OCI-LY7 (cell line): ENCODE measurements at regions not wholly inside any gene's neighbourhood (a gene's known extent, or its start where the extent isn't known, plus 50 kb on each side); places are given as distances from the start of the nearest gene placed in this dataset.

Source experiments
- BruUV-seq: library from RNA; stranded (reverse); fragments of 400-500 nt; replicated peaks from 2 replicates; lab custom pipeline; 2021; lab: Mats Ljungman, UMichigan
- CTCF ChIA-PET: fragments of 300-600 bp; sonication (Branson Sonifier 250); formaldehyde crosslinking; loops from one replicate; lab custom pipeline; 2022; ENCODE audit warnings: antibody characterized with exemption; ENCODE audit not compliant: unreplicated experiment; lab: Charles Lee
- POLR2A ChIA-PET: fragments of 300-600 bp; sonication (Branson Sonifier 250); formaldehyde crosslinking; loops from one replicate; lab custom pipeline; 2022; ENCODE audit warnings: antibody characterized with exemption; lab: Charles Lee
- DNase-seq: peaks from one replicate; pipeline ENCODE4 v3.0.0-alpha.2; 2015; ENCODE audit warnings: low spot score
- H2AFZ ChIP-seq: fragments of 200-600 bp; sonication (generic), shearing (Covaris generic); 2 replicates; pipeline ENCODE4 v1.6.1; 2014; ENCODE audit warnings: mild to moderate bottlenecking, antibody characterized with exemption, low read length, moderate library complexity
- H3K27ac ChIP-seq: fragments of 200-600 bp; sonication (generic); 2 replicates; pipeline ENCODE4 v1.5.1; 2014; ENCODE audit warnings: mixed run types, low read depth, mild to moderate bottlenecking, moderate library complexity, low read length, inconsistent platforms; ENCODE audit not compliant: poor library complexity, severe bottlenecking
- H3K36me3 ChIP-seq: fragments of 200-600 bp; sonication (generic); 2 replicates; pipeline ENCODE4 v1.6.1; 2014; ENCODE audit warnings: mild to moderate bottlenecking, antibody characterized with exemption, low read length, moderate library complexity, mixed read lengths; ENCODE audit not compliant: insufficient read depth
- H3K4me1 ChIP-seq: fragments of 200-600 bp; sonication (generic); 2 replicates; pipeline ENCODE4 v1.5.1; 2014; ENCODE audit warnings: mild to moderate bottlenecking, low read length; ENCODE audit not compliant: insufficient read depth, poor library complexity, severe bottlenecking
- H3K4me2 ChIP-seq: fragments of 200-600 bp; sonication (generic); 2 replicates; pipeline ENCODE4 v1.6.1; 2014; ENCODE audit warnings: mild to moderate bottlenecking, low read length
- H3K4me3 ChIP-seq: fragments of 200-600 bp; sonication (generic); 2 replicates; pipeline ENCODE4 v1.5.1; 2014; ENCODE audit warnings: mild to moderate bottlenecking, low read depth, low read length; ENCODE audit not compliant: poor library complexity, severe bottlenecking
- H3K79me2 ChIP-seq: fragments of 200-600 bp; sonication (generic); 2 replicates; pipeline ENCODE4 v1.6.1; 2016; ENCODE audit warnings: low read depth, mild to moderate bottlenecking, low read length, moderate library complexity, mixed read lengths; ENCODE audit not compliant: insufficient read depth
- H3K9me2 ChIP-seq: fragments of 200-600 bp; sonication (generic); 2 replicates; pipeline ENCODE4 v1.6.1; 2016; ENCODE audit warnings: mild to moderate bottlenecking, low read length, mixed read lengths; ENCODE audit not compliant: insufficient read depth
- H3K9me3 ChIP-seq: fragments of 200-600 bp; sonication (generic); 2 replicates; pipeline ENCODE4 v1.6.1; 2014; ENCODE audit warnings: mild to moderate bottlenecking, mixed run types, low read length, mixed read lengths
- H4K20me1 ChIP-seq: fragments of 200-600 bp; sonication (generic); 2 replicates; pipeline ENCODE4 v1.6.1; 2014; ENCODE audit warnings: mild to moderate bottlenecking, antibody characterized with exemption, low read length, moderate library complexity, mixed read lengths; ENCODE audit not compliant: insufficient read depth
- EZH2phosphoT487 ChIP-seq: fragments of 200-600 bp; sonication (generic); IDR thresholded peaks from 2 replicates; pipeline ENCODE4 v1.6.1; 2018; ENCODE audit warnings: low read depth, borderline replicate concordance, mild to moderate bottlenecking, mixed run types, antibody characterized with exemption, low read length, moderate library complexity, mixed read lengths
- intact Hi-C: fragments of 100-400 bp; cut with micrococcal nuclease; formaldehyde crosslinking; loops from one replicate; pipeline ENCODE4 v1.10.0; 2022; ENCODE audit not compliant: unreplicated experiment
- TF ChIP-seq, protein P1 (sequence below): fragments of 200-600 bp; sonication (generic); conservative IDR thresholded peaks from 2 replicates; pipeline ENCODE4 v1.5.1; 2014; ENCODE audit warnings: mild to moderate bottlenecking, antibody characterized with exemption, low read length, moderate library complexity, mixed read lengths

DNA sequence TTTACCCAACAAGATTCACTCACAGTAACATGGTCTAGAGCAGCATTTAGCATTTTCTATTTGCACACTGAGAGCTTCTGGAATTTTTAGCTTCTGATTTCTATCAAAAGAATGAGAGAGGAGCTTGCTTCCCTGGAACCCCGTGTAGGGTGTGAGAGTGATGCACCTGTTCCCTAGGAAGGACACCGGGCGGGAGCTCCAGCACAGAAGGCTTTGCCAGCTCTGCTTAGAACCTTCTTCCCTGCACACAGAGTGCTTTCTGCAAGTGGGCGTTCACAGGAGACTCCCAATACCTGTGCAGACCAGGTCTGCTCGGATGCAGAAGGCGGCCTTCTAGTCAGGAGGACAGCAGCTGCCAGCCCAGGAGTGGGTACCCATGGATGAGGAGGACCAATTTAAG is 217.3 kb downstream of the TBXT start:
- H3K4me3 ChIP-seq = no peak overlapping the region
- no peaks in the 10 kb centered on the region for H3K79me2 ChIP-seq
- intact Hi-C loops = no loop called here
- BruUV-seq = no TSS peak
- H3K9me2 ChIP-seq = no peaks in the 10 kb centered on the region
- no peaks in the 10 kb centered on the region for H4K20me1 ChIP-seq
- no peaks in the 10 kb centered on the region for H3K36me3 ChIP-seq
- no peaks in the 10 kb centered on the region for H3K9me3 ChIP-seq
- ChIA-PET POLR2A (no interaction called here), CTCF (no interaction called here)
- no peaks in the 10 kb centered on the region for H3K4me1 ChIP-seq
- H3K4me2 ChIP-seq = no peak overlapping the region
- H2AFZ ChIP-seq = no peak overlapping the region
- no peak for TF ChIP-seq EZH2phosphoT487
- TF ChIP-seq, protein P1, sequence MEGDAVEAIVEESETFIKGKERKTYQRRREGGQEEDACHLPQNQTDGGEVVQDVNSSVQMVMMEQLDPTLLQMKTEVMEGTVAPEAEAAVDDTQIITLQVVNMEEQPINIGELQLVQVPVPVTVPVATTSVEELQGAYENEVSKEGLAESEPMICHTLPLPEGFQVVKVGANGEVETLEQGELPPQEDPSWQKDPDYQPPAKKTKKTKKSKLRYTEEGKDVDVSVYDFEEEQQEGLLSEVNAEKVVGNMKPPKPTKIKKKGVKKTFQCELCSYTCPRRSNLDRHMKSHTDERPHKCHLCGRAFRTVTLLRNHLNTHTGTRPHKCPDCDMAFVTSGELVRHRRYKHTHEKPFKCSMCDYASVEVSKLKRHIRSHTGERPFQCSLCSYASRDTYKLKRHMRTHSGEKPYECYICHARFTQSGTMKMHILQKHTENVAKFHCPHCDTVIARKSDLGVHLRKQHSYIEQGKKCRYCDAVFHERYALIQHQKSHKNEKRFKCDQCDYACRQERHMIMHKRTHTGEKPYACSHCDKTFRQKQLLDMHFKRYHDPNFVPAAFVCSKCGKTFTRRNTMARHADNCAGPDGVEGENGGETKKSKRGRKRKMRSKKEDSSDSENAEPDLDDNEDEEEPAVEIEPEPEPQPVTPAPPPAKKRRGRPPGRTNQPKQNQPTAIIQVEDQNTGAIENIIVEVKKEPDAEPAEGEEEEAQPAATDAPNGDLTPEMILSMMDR = no peak
- no peak overlapping the region for H3K27ac ChIP-seq
- DNase-seq = no peak

DNA sequence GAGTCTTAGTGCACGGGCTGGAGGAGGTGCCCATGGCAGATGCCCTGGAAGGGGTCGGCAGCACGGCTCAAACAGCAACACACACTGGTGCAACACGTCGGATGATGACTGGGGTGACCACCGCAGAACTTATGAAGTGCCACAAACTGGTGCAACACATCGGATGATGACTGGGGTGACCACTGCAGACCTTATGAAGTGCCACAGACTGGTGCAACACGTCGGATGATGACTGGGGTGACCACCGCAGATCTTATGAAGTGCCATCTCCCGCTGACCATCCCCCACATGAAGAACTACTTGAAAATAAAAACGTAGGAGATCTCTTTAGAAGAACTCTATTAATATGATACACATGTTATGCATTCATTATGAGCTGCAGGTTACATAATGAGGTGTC is 218.3 kb downstream of the TBXT start:
- Histone ChIP-seq H2AFZ (no peak overlapping the region), H3K27ac (no peak overlapping the region), H3K4me3 (no peak overlapping the region), H4K20me1 (no peaks in the 10 kb centered on the region), H3K36me3 (no peaks in the 10 kb centered on the region), H3K4me1 (no peaks in the 10 kb centered on the region), H3K79me2 (no peaks in the 10 kb centered on the region), H3K4me2 (no peak overlapping the region), H3K9me2 (no peaks in the 10 kb centered on the region), H3K9me3 (no peaks in the 10 kb centered on the region)
- POLR2A ChIA-PET = no interaction called here
- intact Hi-C loops = no loop called here
- no peak for TF ChIP-seq EZH2phosphoT487
- DNase-seq = no peak
- CTCF ChIA-PET = no interaction called here
- no TSS peak for BruUV-seq

DNA sequence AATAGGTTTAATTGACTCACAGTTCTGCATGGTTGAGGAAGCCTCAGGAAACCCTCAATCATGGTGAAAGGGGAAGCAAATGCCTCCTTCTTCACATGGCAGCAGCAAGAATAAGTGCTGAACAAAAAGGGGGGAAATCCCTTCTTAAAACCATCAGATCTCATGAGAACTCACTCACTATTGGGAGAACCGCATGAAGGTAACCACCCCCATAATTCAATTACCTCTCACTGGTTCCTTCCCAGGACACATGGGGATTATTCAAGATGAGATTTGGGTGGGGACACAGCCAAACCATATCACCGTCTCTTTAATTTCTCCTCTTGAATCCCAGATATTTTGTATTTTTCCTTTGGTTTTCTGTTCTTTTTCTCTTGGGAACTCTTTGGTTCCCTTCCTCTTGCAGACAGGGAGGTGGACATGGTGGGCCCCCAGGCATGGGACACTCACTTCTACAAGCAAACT is 223.6 kb downstream of the TBXT start:
- no TSS peak for BruUV-seq
- Histone ChIP-seq H3K36me3 (no peaks in the 10 kb centered on the region), H3K4me2 (no peak overlapping the region), H3K9me3 (no peaks in the 10 kb centered on the region), H3K4me3 (no peak overlapping the region), H3K4me1 (no peaks in the 10 kb centered on the region), H3K79me2 (no peaks in the 10 kb centered on the region), H4K20me1 (no peaks in the 10 kb centered on the region), H3K27ac (no peak overlapping the region), H2AFZ (no peak overlapping the region), H3K9me2 (no peaks in the 10 kb centered on the region)
- ChIA-PET POLR2A (no interaction called here), CTCF (no interaction called here)
- TF ChIP-seq, protein P1 = no peak
- no peak for TF ChIP-seq EZH2phosphoT487
- DNase-seq = no peak
- intact Hi-C loops = no loop called here
